ENCODE measurements at regions not wholly inside any gene's neighbourhood (a gene's known extent, or its start where the extent isn't known, plus 50 kb on each side); places are given as distances from the start of the nearest gene placed in this dataset.

DNA sequence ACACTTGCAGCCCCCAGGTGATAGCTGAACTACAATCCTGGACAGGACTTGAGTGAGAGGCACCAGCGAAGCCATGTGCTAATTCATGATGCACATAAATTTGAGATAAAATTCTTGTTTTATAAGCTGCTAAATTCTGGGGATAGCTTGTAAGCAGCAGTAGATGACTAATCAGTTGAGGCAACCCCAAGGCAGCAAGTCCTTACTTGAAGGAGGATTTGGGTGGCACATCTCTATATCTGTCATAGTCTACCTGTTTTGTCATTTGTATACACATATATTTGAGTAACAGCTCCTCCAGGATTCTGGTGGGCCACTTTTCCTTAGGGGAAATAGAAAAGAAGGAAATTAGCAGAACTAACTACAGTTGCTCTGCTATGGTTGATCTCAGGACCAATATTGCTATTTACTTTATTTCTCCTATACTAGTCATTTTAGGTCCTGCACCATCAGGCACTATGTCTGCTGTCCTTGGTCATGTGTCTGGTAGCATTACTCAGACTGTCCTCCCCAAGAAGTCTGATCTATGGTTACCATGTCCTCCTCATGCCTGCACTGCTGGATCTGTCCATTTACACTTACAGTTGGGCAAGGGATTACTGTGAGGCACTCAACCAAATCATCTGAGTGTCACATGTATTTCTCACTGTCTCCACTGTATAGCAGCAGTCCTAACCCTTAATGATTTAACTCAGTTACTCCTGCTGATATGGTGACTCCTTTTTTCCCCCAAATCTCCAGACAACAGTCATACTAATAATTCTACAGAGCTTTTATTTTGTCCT is 436.0 kb upstream of the CWC22 start:
- no peak for DNase-seq (ENCODE audit: low read depth in 1 of 2, low spot score in 1 of 2)
- Histone ChIP-seq H3K27me3 (ENCODE audit: insufficient read depth, poor library complexity, severe bottlenecking) (no peaks in the 10 kb centered on the region), H3K27ac (replicated peaks) (0 out of 2 replicates have a peak overlapping the region, but pooled peaks have one; percentile 23), H3K4me3 (replicated peaks; ENCODE audit: insufficient read depth, low read length) (no peak overlapping the region)
- no peak for TF ChIP-seq POLR2AphosphoS5 (IDR thresholded peaks at IDR 0.05; ENCODE audit: low read depth)
- TF ChIP-seq, protein P1, sequence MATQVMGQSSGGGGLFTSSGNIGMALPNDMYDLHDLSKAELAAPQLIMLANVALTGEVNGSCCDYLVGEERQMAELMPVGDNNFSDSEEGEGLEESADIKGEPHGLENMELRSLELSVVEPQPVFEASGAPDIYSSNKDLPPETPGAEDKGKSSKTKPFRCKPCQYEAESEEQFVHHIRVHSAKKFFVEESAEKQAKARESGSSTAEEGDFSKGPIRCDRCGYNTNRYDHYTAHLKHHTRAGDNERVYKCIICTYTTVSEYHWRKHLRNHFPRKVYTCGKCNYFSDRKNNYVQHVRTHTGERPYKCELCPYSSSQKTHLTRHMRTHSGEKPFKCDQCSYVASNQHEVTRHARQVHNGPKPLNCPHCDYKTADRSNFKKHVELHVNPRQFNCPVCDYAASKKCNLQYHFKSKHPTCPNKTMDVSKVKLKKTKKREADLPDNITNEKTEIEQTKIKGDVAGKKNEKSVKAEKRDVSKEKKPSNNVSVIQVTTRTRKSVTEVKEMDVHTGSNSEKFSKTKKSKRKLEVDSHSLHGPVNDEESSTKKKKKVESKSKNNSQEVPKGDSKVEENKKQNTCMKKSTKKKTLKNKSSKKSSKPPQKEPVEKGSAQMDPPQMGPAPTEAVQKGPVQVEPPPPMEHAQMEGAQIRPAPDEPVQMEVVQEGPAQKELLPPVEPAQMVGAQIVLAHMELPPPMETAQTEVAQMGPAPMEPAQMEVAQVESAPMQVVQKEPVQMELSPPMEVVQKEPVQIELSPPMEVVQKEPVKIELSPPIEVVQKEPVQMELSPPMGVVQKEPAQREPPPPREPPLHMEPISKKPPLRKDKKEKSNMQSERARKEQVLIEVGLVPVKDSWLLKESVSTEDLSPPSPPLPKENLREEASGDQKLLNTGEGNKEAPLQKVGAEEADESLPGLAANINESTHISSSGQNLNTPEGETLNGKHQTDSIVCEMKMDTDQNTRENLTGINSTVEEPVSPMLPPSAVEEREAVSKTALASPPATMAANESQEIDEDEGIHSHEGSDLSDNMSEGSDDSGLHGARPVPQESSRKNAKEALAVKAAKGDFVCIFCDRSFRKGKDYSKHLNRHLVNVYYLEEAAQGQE (IDR thresholded peaks at IDR 0.05; ENCODE audit: insufficient replicate concordance, low read depth): no peak

DNA sequence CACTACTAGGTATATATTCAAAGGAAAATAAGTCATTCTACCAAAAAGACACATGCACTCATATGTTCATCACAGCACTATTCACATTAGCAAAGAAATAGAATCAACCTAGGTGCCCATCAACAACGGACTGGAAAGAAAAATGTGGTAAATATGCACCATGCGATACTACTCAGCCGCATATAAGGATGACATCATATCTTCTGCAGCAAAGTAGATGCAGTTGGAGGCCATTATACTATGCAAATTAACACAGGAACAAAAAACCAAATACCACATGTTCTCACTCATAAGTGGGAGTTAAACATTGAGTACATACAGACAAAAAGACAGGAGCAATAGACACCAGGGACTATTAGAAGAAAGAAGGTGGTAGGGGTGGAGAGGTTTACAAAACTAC is 412.1 kb upstream of the CWC22 start:
- H3K27ac ChIP-seq (replicated peaks): no peak overlapping the region
- TF ChIP-seq, protein P2, sequence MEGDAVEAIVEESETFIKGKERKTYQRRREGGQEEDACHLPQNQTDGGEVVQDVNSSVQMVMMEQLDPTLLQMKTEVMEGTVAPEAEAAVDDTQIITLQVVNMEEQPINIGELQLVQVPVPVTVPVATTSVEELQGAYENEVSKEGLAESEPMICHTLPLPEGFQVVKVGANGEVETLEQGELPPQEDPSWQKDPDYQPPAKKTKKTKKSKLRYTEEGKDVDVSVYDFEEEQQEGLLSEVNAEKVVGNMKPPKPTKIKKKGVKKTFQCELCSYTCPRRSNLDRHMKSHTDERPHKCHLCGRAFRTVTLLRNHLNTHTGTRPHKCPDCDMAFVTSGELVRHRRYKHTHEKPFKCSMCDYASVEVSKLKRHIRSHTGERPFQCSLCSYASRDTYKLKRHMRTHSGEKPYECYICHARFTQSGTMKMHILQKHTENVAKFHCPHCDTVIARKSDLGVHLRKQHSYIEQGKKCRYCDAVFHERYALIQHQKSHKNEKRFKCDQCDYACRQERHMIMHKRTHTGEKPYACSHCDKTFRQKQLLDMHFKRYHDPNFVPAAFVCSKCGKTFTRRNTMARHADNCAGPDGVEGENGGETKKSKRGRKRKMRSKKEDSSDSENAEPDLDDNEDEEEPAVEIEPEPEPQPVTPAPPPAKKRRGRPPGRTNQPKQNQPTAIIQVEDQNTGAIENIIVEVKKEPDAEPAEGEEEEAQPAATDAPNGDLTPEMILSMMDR (IDR thresholded peaks at IDR 0.05; ENCODE audit: insufficient read depth, low read length): no peak
- TF ChIP-seq SPI1 (IDR thresholded peaks at IDR 0.05; ENCODE audit: borderline replicate concordance, low read depth) (no peak), GABPA (IDR thresholded peaks at IDR 0.05; ENCODE audit: low read depth) (no peak), POLR2AphosphoS5 (IDR thresholded peaks at IDR 0.05; ENCODE audit: low read depth) (no peak)
- TF ChIP-seq, protein P1 (IDR thresholded peaks at IDR 0.05; ENCODE audit: insufficient replicate concordance, low read depth): no peak
- H3K27me3 ChIP-seq (ENCODE audit: insufficient read depth, poor library complexity, severe bottlenecking): no peaks in the 10 kb centered on the region
- no peak overlapping the region for H3K4me3 ChIP-seq (replicated peaks; ENCODE audit: insufficient read depth, low read length)
- DNase-seq (ENCODE audit: low read depth in 1 of 2, low spot score in 1 of 2): no peak

DNA sequence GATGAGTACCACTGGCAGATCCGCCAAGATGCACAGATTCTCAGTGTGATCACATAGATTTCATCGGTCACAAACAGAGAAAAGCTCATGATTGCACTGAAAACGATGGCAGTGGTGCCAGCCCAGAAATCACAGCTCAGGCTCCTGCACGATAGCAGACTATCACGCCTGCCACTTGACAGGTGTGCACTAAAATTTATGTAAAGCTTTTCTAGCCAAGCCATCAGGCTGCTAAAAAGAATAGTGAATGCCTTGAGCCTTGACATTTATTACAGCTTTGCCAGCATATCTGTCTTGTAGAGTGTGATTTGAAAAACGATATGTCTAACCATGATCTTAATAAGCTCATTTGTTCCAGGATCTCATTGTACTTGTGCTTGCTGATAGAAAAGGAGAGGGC is 409.5 kb upstream of the CWC22 start:
- DNase-seq (ENCODE audit: low read depth in 1 of 2, low spot score in 1 of 2): no peak
- no peak overlapping the region for H3K27ac ChIP-seq (replicated peaks)
- H3K4me3 ChIP-seq (replicated peaks; ENCODE audit: insufficient read depth, low read length): no peak overlapping the region
- TF ChIP-seq, protein P1 (IDR thresholded peaks at IDR 0.05; ENCODE audit: insufficient replicate concordance, low read depth): no peak
- TF ChIP-seq GABPA (IDR thresholded peaks at IDR 0.05; ENCODE audit: low read depth): no peak
- no peak for TF ChIP-seq POLR2AphosphoS5 (IDR thresholded peaks at IDR 0.05; ENCODE audit: low read depth)
- TF ChIP-seq, protein P2 (IDR thresholded peaks at IDR 0.05; ENCODE audit: insufficient read depth, low read length): no peak
- no peak for TF ChIP-seq SPI1 (IDR thresholded peaks at IDR 0.05; ENCODE audit: borderline replicate concordance, low read depth)
- H3K27me3 ChIP-seq (ENCODE audit: insufficient read depth, poor library complexity, severe bottlenecking): no peaks in the 10 kb centered on the region
